DND-41 (cell line): ENCODE measurements at regions not wholly inside any gene's neighbourhood (a gene's known extent, or its start where the extent isn't known, plus 50 kb on each side); places are given as distances from the start of the nearest gene placed in this dataset.

Experiments
- ATAC-seq: fragments of 200-7000 bp; cut with Tn5 transposase; 3 replicates; pipeline ENCODE4 v1.9.1; 2021; ENCODE audit warnings: low read depth; ENCODE audit not compliant: insufficient read depth
- DNase-seq: peaks from one replicate; pipeline ENCODE4 v3.0.0-alpha.2; 2020
- H2AFZ ChIP-seq: 2 replicates; pipeline ENCODE4 v1.6.0; 2012; ENCODE audit warnings: low read depth, low read length
- H3K27ac ChIP-seq: 2 replicates; pipeline ENCODE4 v1.5.1; 2012; ENCODE audit warnings: low read length, inconsistent platforms
- H3K27me3 ChIP-seq: fragments of 200-600 bp; sonication (generic); 2 replicates; pipeline ENCODE4 v1.6.0; 2012; ENCODE audit warnings: low read length, mild to moderate bottlenecking, inconsistent platforms; ENCODE audit not compliant: insufficient read depth, poor library complexity
- H3K36me3 ChIP-seq: 2 replicates; pipeline ENCODE4 v1.5.1; 2012; ENCODE audit warnings: low read length, inconsistent platforms; ENCODE audit not compliant: insufficient read depth
- H3K4me1 ChIP-seq: 2 replicates; pipeline ENCODE4 v1.5.1; 2012; ENCODE audit warnings: mild to moderate bottlenecking, low read length; ENCODE audit not compliant: insufficient read depth
- H3K4me2 ChIP-seq: 2 replicates; pipeline ENCODE4 v1.6.0; 2012; ENCODE audit warnings: mild to moderate bottlenecking, moderate library complexity, low read length, inconsistent platforms; ENCODE audit not compliant: insufficient read depth
- H3K4me3 ChIP-seq, 2 experiments: fragments of 200-600 bp in 1 of 2; shearing (Covaris generic) in 1 of 2; 2 replicates each; pipeline ENCODE4 v1.5.1; 2012 to 2016; ENCODE audit warnings: inconsistent platforms in 2 of 2, low read length in 2 of 2, mild to moderate bottlenecking in 2 of 2, low read depth in 1 of 2, moderate library complexity in 1 of 2
- H3K79me2 ChIP-seq: 2 replicates; pipeline ENCODE4 v1.6.0; 2012; ENCODE audit warnings: low read length, inconsistent platforms; ENCODE audit not compliant: insufficient read depth
- H3K9ac ChIP-seq: 2 replicates; pipeline ENCODE4 v1.6.0; 2012; ENCODE audit warnings: low read depth, mild to moderate bottlenecking, inconsistent platforms, low read length, moderate library complexity
- H3K9me3 ChIP-seq: 2 replicates; pipeline ENCODE4 v1.5.1; 2012; ENCODE audit warnings: low read length, moderate library complexity, mild to moderate bottlenecking, inconsistent platforms; ENCODE audit not compliant: insufficient read depth, severe bottlenecking
- H4K20me1 ChIP-seq: 2 replicates; pipeline ENCODE4 v1.6.0; 2012; ENCODE audit warnings: low read length; ENCODE audit not compliant: insufficient read depth
- CTCF ChIP-seq: IDR thresholded peaks from 2 replicates; pipeline ENCODE4 v1.5.1; 2012; ENCODE audit warnings: borderline replicate concordance, low read length, moderate library complexity, mild to moderate bottlenecking; ENCODE audit not compliant: poor library complexity, severe bottlenecking; ENCODE audit errors: extremely low read depth
- EZH2 ChIP-seq: IDR thresholded peaks from 3 replicates; pipeline ENCODE4 v1.6.1; 2012; ENCODE audit warnings: borderline replicate concordance, low read depth, mild to moderate bottlenecking, moderate library complexity, low read length, inconsistent platforms; ENCODE audit not compliant: severe bottlenecking

GRCh38 chr10:108385963-108386362 lies 1221.5 kb upstream of the SORCS1 start:
- no peak for DNase-seq
- Histone ChIP-seq H3K27ac (no peak overlapping the region), H4K20me1 (no peaks in the 10 kb centered on the region), H3K4me2 (no peak overlapping the region), H3K4me3 (no peak overlapping the region), H3K36me3 (no peaks in the 10 kb centered on the region), H3K27me3 (no peaks in the 10 kb centered on the region), H3K9ac (no peak overlapping the region), H2AFZ (no peak overlapping the region), H3K79me2 (no peaks in the 10 kb centered on the region), H3K4me1 (no peaks in the 10 kb centered on the region), H3K9me3 (no peaks in the 10 kb centered on the region)
- no peak for ATAC-seq
- TF ChIP-seq EZH2 (no peak), CTCF (no peak)

- H3K4me3 ChIP-seq = no peak overlapping the region
- H3K4me2 ChIP-seq = no peak overlapping the region
- no peak overlapping the region for H3K9ac ChIP-seq
- H2AFZ ChIP-seq = no peak overlapping the region
- no peaks in the 10 kb centered on the region for H3K36me3 ChIP-seq
- H3K27me3 ChIP-seq = no peaks in the 10 kb centered on the region
- TF ChIP-seq EZH2 (no peak), CTCF (no peak)
- H3K79me2 ChIP-seq = no peaks in the 10 kb centered on the region
- no peaks in the 10 kb centered on the region for H3K4me1 ChIP-seq
- no peak overlapping the region for H3K27ac ChIP-seq
- no peaks in the 10 kb centered on the region for H3K9me3 ChIP-seq
- ATAC-seq = no peak
- DNase-seq = no peak
- no peaks in the 10 kb centered on the region for H4K20me1 ChIP-seq
Observed at GRCh38 chr10:108384378-108384777, 1219.9 kb upstream of the SORCS1 start.

GRCh38 chr10:108378779-108379178 lies 1214.3 kb upstream of the SORCS1 start:
- Histone ChIP-seq H3K4me3 (no peak overlapping the region), H2AFZ (no peak overlapping the region), H3K9me3 (no peaks in the 10 kb centered on the region), H3K36me3 (no peaks in the 10 kb centered on the region), H3K27me3 (no peaks in the 10 kb centered on the region), H3K27ac (no peak overlapping the region), H4K20me1 (no peaks in the 10 kb centered on the region), H3K9ac (no peak overlapping the region), H3K4me1 (no peaks in the 10 kb centered on the region), H3K79me2 (no peaks in the 10 kb centered on the region), H3K4me2 (no peak overlapping the region)
- ATAC-seq (no peak), DNase-seq (no peak)
- TF ChIP-seq EZH2 (no peak), CTCF (no peak)

GRCh38 chr10:108375691-108376090 lies 1211.2 kb upstream of the SORCS1 start:
- no peak overlapping the region for H3K9ac ChIP-seq
- no peaks in the 10 kb centered on the region for H3K9me3 ChIP-seq
- H3K36me3 ChIP-seq = no peaks in the 10 kb centered on the region
- H3K27ac ChIP-seq = no peak overlapping the region
- H2AFZ ChIP-seq = no peak overlapping the region
- TF ChIP-seq CTCF (no peak), EZH2 (no peak)
- H3K4me3 ChIP-seq = no peak overlapping the region
- ATAC-seq (no peak), DNase-seq (no peak)
- H3K4me1 ChIP-seq = no peaks in the 10 kb centered on the region
- H4K20me1 ChIP-seq = no peaks in the 10 kb centered on the region
- no peak overlapping the region for H3K4me2 ChIP-seq
- H3K79me2 ChIP-seq = no peaks in the 10 kb centered on the region
- no peaks in the 10 kb centered on the region for H3K27me3 ChIP-seq
